ENCODE measurements at regions not wholly inside any gene's neighbourhood (a gene's known extent, or its start where the extent isn't known, plus 50 kb on each side); places are given as distances from the start of the nearest gene placed in this dataset.
A peak's percentile ranks its signal among the peaks of the same experiment; 100 is the strongest.

GRCh38 chr6:138560130-138560860, 61.0 kb upstream of the NHSL1 start (continued):
- TF ChIP-seq ZNF710 (CRISPR knock-in tag; IDR thresholded peaks at IDR 0.05; ENCODE audit: borderline replicate concordance) (peak; percentile 29; the same call in 1 of the 2 replicates), ADNP (CRISPR knock-in tag; IDR thresholded peaks at IDR 0.05) (no peak), KAT7 (CRISPR knock-in tag; IDR thresholded peaks at IDR 0.05; ENCODE audit: borderline replicate concordance) (peak; percentile 73), SMARCC2 (IDR thresholded peaks at IDR 0.05) (no peak), PAXIP1 (CRISPR knock-in tag; conservative IDR thresholded peaks at IDR 0.05) (peak; percentile 73), KLF11 (CRISPR knock-in tag; IDR thresholded peaks at IDR 0.05) (peak; percentile 82; the same call in 1 of the 2 replicates), ELF1 (CRISPR knock-in tag; IDR thresholded peaks at IDR 0.05) (peak; percentile 58), ARNTL (CRISPR knock-in tag; IDR thresholded peaks at IDR 0.05) (0 out of 2 replicates have a peak, but pooled peaks have one; percentile 42), FOXJ3 (CRISPR knock-in tag; IDR thresholded peaks at IDR 0.05; ENCODE audit: borderline replicate concordance) (peak; percentile 43; the same call in 1 of the 2 replicates), ZSCAN12 (CRISPR knock-in tag; IDR thresholded peaks at IDR 0.05) (peak; percentile 15; the same call in 1 of the 2 replicates), JUN (CRISPR knock-in tag; IDR thresholded peaks at IDR 0.05) (no peak), KAT8 (CRISPR knock-in tag; IDR thresholded peaks at IDR 0.05) (0 out of 2 replicates have a peak, but pooled peaks have one; percentile 6), RFX5 (IDR thresholded peaks at IDR 0.05; ENCODE audit: low read depth, low read length) (peak; percentile 87), ZNF260 (CRISPR knock-in tag; IDR thresholded peaks at IDR 0.05; ENCODE audit: borderline replicate concordance, low read depth) (no peak), ZFP37 (CRISPR knock-in tag; IDR thresholded peaks at IDR 0.05; ENCODE audit: borderline replicate concordance) (0 out of 2 replicates have a peak, but pooled peaks have one; percentile 29), PAX8 (CRISPR knock-in tag; IDR thresholded peaks at IDR 0.05; ENCODE audit: borderline replicate concordance) (no peak), MIER2 (CRISPR knock-in tag; IDR thresholded peaks at IDR 0.05) (no peak), ZNF225 (CRISPR knock-in tag; IDR thresholded peaks at IDR 0.05) (no peak), ZNF256 (CRISPR knock-in tag; conservative IDR thresholded peaks at IDR 0.05) (0 out of 2 replicates have a peak, but pooled peaks have one; percentile 20), ASH2L (IDR thresholded peaks at IDR 0.05; ENCODE audit: insufficient read length, low read depth, low read length) (peak; percentile 73), EP300 (IDR thresholded peaks at IDR 0.05; ENCODE audit: low read depth in 2 of 2, low read length in 2 of 2) (no peak), EP300 (CRISPR knock-in tag; IDR thresholded peaks at IDR 0.05; ENCODE audit: borderline replicate concordance) (0 out of 2 replicates have a peak, but pooled peaks have one; percentile 8)
